Fibroblast of the aortic adventitia (primary cell): ENCODE measurements at regions not wholly inside any gene's neighbourhood (a gene's known extent, or its start where the extent isn't known, plus 50 kb on each side); places are given as distances from the start of the nearest gene placed in this dataset.

Source experiments
- DNase-seq: peaks from one replicate; pipeline ENCODE4 v3.0.0-alpha.2; 2010; ENCODE audit warnings: low read depth
- H3K4me3 ChIP-seq: 2 replicates; pipeline ENCODE4 v1.5.1; 2011; ENCODE audit warnings: low read depth, mild to moderate bottlenecking, control low read depth, low read length, moderate library complexity
- TF ChIP-seq, protein P1 (sequence below): IDR thresholded peaks from 2 replicates; pipeline ENCODE4 v1.5.1; 2011; ENCODE audit warnings: mild to moderate bottlenecking, low read length, control low read depth, inconsistent platforms; ENCODE audit not compliant: insufficient read depth

DNA sequence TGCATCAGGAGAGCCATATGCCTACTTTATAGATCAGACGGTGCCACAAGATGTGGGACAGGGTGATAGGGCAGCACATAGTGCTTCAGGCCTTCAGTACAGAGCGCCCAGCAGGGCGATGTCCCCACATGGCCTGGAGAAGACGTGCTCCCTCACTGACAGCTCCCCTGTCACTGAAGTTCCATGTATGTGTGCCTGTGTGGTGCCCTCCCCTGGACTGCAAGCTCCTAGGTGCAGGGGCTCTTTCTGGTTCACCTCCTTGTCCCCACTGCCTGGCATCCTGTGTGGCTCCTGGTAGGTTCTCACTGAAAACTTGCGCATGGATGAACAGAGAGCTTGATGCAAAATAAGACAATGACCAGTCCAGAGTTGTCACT, 233.1 kb downstream of the GADD45G start:
- H3K4me3 ChIP-seq = no peak overlapping the region
- DNase-seq = no peak
- TF ChIP-seq, protein P1, sequence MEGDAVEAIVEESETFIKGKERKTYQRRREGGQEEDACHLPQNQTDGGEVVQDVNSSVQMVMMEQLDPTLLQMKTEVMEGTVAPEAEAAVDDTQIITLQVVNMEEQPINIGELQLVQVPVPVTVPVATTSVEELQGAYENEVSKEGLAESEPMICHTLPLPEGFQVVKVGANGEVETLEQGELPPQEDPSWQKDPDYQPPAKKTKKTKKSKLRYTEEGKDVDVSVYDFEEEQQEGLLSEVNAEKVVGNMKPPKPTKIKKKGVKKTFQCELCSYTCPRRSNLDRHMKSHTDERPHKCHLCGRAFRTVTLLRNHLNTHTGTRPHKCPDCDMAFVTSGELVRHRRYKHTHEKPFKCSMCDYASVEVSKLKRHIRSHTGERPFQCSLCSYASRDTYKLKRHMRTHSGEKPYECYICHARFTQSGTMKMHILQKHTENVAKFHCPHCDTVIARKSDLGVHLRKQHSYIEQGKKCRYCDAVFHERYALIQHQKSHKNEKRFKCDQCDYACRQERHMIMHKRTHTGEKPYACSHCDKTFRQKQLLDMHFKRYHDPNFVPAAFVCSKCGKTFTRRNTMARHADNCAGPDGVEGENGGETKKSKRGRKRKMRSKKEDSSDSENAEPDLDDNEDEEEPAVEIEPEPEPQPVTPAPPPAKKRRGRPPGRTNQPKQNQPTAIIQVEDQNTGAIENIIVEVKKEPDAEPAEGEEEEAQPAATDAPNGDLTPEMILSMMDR = no peak

DNA sequence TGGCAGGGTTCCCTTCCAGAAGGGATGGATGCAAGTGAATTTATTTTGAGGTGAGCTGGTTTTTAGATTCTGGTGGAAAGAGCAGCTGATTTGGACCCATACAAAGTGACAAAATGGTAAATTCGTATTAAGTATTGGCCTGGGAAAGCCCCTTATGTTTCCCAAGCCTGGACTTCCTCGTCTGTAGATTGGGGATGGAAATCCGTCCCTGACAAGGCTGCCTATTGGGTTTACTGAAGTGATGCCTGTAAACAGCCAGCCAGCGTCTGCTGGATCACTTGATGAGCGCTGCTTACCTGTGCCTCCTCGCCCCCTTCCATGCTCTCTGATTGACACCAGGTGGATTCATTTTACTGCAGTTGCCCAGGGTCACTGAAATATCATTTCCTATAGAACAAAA, 233.8 kb downstream of the GADD45G start:
- DNase-seq = no peak
- TF ChIP-seq, protein P1 = no peak
- no peak overlapping the region for H3K4me3 ChIP-seq

DNA sequence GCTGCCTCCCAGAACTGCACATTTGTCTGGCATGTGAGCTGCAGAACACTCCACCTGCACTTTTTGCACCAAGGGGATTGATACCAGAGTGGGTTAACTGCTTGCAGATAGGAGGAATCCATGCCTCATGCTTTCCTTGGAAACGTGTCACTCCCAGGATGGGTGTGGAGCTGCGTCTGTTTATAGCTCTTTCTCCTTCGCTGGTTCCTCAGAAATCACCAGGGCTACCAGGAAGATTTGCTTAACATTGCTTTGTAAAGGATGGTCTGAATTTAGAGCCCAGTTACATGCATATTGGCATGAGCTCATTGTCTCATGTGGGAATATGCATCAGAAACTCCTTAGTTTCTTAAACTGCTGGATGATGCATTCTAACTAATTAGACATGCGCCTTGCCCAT, 234.6 kb downstream of the GADD45G start:
- DNase-seq = no peak
- TF ChIP-seq, protein P1 = no peak
- H3K4me3 ChIP-seq = no peak overlapping the region

DNA sequence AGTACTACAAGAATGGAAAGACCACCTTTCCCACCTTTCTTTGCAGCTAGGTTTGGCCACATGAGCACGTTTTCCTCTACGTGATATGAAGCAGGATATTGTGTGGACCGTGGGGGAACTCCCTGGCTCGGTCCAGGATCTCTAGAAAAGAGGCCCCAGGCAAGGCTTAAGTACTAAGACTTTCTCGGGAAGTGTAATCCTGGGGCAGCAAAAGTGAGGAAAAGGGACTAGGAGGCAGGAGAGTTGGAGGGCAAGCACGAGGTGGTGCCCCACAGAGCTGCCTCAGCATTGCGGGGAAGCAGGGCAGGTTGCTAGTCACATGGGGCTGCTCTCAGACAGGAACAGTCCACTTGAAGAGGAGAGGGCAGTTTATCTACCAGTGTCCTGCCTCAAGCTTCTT, 235.1 kb downstream of the GADD45G start:
- DNase-seq = no peak
- TF ChIP-seq, protein P1 = no peak
- H3K4me3 ChIP-seq = no peak overlapping the region

DNA sequence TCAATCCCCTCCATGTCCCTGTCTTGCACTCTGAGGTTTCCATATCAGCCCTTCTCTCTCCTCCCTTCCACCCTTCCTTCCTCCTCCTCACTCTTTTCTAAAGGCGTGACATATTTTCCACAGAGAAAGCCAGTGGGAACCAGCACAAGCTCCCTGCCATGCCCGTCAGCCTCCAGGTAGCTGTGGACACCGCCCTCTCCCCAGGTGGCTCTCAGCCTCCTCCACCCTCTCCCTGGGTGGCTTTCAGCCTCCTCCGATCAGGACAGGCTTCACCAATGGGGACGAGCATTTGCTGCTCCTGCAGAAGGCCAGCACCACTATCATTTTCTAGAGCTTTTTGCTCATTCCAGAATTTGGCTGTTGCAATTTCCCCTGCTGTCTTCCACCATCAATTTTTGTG, 236.6 kb downstream of the GADD45G start:
- no peak overlapping the region for H3K4me3 ChIP-seq
- no peak for DNase-seq
- TF ChIP-seq, protein P1 = no peak

DNA sequence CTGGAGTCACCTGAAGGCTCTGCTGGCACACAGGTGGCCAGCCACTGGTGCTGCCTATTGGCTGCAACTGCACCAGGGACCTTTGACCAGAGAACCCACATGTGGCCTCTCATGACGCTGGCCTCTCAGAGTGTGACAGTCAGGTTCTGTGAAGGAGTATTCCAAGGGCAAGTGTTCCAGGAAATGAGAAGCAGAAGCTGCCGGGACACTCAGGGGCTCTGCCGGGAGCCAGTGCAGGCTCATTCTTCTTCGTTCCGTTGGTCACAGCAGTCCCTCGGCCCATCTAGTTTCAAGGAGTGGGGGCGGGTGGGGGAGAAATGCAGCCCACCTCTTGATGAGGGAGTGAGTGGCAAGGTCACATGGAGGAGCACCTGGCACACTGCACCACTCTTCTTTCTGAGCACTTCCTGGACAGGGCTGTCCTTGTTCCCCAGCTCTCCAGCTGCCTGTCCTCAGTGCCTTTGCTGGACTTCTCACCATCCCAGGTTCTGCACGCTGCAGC, 237.5 kb downstream of the GADD45G start:
- DNase-seq = no peak
- TF ChIP-seq, protein P1 = no peak
- no peak overlapping the region for H3K4me3 ChIP-seq

DNA sequence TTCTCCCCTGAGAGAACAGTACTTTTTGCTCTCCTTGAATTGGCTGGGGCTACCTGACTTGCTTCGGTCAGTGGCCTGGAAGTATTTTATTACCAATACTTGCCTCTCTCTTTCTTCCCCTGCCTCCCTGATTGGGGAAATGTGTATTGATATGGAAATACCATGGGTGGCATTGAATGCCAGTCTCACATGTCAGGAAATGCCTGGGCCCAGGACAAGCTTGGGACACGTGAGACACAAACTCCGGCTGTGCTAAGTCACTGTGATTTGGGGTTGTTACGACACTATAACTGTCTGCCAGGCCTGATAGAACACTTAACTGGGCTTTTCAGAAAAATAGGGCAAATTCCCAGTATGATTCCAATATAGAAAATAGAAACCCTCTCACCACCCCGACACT, 238.3 kb downstream of the GADD45G start:
- no peak for DNase-seq
- H3K4me3 ChIP-seq = no peak overlapping the region
- TF ChIP-seq, protein P1 = no peak
